Prostate gland (tissue), 2 donors: ENCODE measurements at regions not wholly inside any gene's neighbourhood (a gene's known extent, or its start where the extent isn't known, plus 50 kb on each side); places are given as distances from the start of the nearest gene placed in this dataset.

Source experiments
- DNase-seq: peaks from one replicate; pipeline ENCODE4 v3.0.0-alpha.2; 2019; ENCODE audit warnings: low spot score
- H3K27ac ChIP-seq, 2 donors: fragments of 200-600 bp; sonication (generic); 2 replicates each; pipeline ENCODE4 v1.5.1; 2017 to 2019
- H3K27me3 ChIP-seq: fragments of 200-600 bp; sonication (generic); replicated peaks from 2 replicates; pipeline ENCODE4 v1.5.1; 2019; ENCODE audit not compliant: insufficient read depth
- H3K36me3 ChIP-seq, 2 donors: fragments of 200-600 bp; sonication (generic); 1 replicate in 1 of 2; 2 replicates in 1 of 2; pipeline versions ENCODE4 v1.5.1 to v1.8.1; 2017 to 2019
- H3K4me1 ChIP-seq: fragments of 200-600 bp; sonication (generic); replicated peaks from 2 replicates; pipeline ENCODE4 v1.5.1; 2019
- H3K4me3 ChIP-seq, 2 donors: fragments of 200-600 bp; sonication (generic); 2 replicates each; pipeline ENCODE4 v1.5.1; 2017 to 2019
- H3K9me3 ChIP-seq: fragments of 200-600 bp; sonication (generic); 2 replicates; pipeline ENCODE4 v1.5.1; 2017
- POLR2A ChIP-seq: fragments of 450-650 bp; IDR thresholded peaks from one replicate; pipeline ENCODE4 v1.6.1; 2016; ENCODE audit warnings: antibody characterized with exemption, mild to moderate bottlenecking
- POLR2AphosphoS5 ChIP-seq: sonication (generic); formaldehyde crosslinking; IDR thresholded peaks from one replicate; pipeline ENCODE4 v1.6.1; 2017; ENCODE audit warnings: antibody characterized with exemption
- WGBS: methylation state at CpG from one replicate; pipeline ENCODE4 v1.1.5; 2018; 5-methylcytosine and 5-hydroxymethylcytosine counted together
- intact Hi-C: fragments of 100-400 bp; cut with DNase I; formaldehyde crosslinking; loops from one replicate; pipeline ENCODE4 v1.14.2; 2022
- TF ChIP-seq, protein P1 (sequence below), 4 experiments: fragments of 200-600 bp in 2 of 4; fragments of 450-650 bp in 2 of 4; sonication (generic) in 2 of 4; IDR thresholded peaks; 1 replicate in 3 of 4; 2 replicates in 1 of 4; pipeline ENCODE4 v1.5.1; 2016 to 2019; ENCODE audit warnings: antibody characterized with exemption in 4 of 4, mild to moderate bottlenecking in 2 of 4, moderate library complexity in 2 of 4

DNA sequence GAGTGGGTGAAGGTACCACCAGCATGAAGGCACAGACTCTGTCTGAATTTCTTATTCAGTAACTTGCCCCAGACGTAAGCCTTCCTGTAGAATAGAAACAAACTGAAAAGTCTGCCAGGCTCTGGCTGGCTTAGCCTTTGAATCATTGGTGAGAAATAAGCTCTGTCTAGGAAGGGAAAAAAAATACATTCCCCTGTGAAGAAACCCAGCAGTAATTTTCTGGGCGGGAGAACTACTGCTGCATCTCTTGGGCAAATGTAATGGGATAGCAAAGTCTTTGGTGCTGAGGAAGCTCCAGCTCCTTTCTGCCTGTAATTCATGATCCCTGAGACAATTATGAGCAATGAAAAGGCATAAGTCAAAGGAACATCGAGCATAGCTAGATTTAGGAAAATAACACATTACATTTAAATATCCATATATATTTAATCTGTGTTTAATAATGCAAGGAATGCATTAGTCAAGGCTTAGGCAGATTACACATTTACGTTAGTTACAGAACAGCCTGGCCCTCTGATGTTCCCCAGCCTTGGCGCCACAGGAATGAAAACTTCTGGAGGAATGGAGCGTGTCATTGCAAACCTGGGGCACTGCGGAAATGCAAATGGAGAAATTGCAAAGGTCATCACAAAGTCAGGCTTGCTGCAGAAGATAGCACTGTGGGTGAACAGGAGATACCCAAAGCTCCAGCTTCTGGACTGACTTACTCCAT is 216.3 kb upstream of the CAMK1G start:
- Histone ChIP-seq H3K36me3 (no peaks in the 10 kb centered on the region), H3K9me3 (no peaks in the 10 kb centered on the region), H3K4me3 (no peak overlapping the region), H3K27ac (peak overlapping the region in 1 of 2 donors; percentile 24), H3K4me1 (no peaks in the 10 kb centered on the region), H3K27me3 (no peaks in the 10 kb centered on the region)
- TF ChIP-seq, protein P1, sequence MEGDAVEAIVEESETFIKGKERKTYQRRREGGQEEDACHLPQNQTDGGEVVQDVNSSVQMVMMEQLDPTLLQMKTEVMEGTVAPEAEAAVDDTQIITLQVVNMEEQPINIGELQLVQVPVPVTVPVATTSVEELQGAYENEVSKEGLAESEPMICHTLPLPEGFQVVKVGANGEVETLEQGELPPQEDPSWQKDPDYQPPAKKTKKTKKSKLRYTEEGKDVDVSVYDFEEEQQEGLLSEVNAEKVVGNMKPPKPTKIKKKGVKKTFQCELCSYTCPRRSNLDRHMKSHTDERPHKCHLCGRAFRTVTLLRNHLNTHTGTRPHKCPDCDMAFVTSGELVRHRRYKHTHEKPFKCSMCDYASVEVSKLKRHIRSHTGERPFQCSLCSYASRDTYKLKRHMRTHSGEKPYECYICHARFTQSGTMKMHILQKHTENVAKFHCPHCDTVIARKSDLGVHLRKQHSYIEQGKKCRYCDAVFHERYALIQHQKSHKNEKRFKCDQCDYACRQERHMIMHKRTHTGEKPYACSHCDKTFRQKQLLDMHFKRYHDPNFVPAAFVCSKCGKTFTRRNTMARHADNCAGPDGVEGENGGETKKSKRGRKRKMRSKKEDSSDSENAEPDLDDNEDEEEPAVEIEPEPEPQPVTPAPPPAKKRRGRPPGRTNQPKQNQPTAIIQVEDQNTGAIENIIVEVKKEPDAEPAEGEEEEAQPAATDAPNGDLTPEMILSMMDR (IDR thresholded peaks at IDR 0.05): no peak
- TF ChIP-seq POLR2A: no peak
- no peak for TF ChIP-seq POLR2AphosphoS5
- no peak for DNase-seq
- WGBS: 65% methylated on average over 7 of the region's 7 CpGs
- intact Hi-C loops: no loop called here

DNA sequence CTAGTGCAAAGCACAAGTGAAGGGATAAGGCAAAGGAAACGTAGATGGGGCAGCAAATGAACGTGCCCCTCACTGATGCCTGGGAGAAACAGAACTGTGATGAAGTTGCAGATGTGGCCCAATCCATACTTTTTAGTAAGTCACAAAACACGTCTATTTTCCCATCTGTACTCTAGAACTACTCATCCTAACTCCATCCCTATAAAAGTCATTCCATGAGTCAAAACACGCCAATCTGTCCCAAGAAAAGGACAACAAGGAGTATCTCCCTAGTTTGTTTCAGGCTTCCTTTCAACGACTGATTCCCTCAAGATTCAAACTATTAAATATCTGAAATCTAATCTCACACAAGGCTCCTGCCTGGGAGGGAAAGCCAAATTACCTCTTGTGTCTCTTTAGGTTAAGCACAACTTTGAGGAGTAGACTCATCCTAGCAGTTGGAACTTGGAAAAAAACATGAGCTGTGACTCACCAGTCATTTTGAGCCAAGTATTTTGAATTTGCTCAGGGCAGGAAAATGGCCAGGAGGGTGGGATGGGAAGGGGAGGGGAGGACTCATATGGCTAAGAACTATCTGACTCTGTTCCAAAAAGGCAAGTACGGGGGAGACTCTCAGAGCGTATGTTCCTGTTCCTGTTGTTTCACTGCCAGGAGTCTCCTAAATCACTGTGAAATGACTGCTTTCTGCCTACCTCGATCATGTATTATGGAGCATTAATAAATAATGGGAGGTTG is 214.5 kb upstream of the CAMK1G start:
- DNase-seq: peak; percentile 74
- 27% methylated on average over 8 of the region's 8 CpGs for WGBS
- H3K4me1 ChIP-seq: no peaks in the 10 kb centered on the region
- no peak overlapping the region for H3K4me3 ChIP-seq
- H3K27ac ChIP-seq: peak overlapping the region; percentile 40 to 62
- TF ChIP-seq, protein P1 (IDR thresholded peaks at IDR 0.05): no peak
- TF ChIP-seq POLR2AphosphoS5: peak; percentile 74
- no peak for TF ChIP-seq POLR2A
- intact Hi-C loops: no loop called here
- H3K9me3 ChIP-seq: no peaks in the 10 kb centered on the region
- no peaks in the 10 kb centered on the region for H3K27me3 ChIP-seq
- no peaks in the 10 kb centered on the region for H3K36me3 ChIP-seq

DNA sequence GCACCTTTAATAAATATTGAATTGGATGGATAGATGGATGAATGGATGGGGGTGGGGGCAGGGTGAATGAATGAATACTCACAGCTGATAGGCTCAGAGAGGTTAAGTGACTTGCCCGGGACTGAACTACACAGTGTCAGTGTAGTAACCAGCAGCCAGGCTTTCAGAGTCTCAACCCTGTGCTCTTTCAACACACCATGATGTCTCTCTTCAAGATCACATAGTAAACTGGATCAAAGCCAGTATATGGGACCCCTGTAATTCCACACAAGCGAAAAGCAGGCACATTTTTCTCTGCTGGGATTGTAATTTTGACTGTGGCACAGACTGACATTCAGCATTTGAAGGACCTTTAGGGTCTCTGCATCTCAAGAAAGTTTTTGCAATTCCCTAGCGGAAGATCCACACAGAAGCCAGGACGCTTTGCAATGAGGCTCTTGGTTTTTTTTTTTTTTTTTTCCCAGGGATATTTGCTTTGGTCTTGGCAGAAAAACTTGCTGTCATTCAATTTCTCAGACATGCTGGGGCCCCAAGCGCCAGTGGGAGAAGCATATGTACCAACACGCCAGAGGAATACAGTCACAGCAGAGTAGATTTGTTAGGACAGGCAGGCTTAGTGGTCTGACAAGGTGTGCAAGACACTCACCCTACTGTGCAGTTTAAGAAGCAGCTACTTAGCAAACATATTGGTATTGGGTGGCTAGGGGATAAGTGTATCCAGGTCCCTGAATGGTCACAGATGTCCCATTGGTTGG is 213.1 kb upstream of the CAMK1G start:
- H3K27me3 ChIP-seq: no peaks in the 10 kb centered on the region
- H3K27ac ChIP-seq: peak overlapping the region in 1 of 2 donors; percentile 40
- peak; percentile 34 for TF ChIP-seq POLR2AphosphoS5
- TF ChIP-seq, protein P1 (IDR thresholded peaks at IDR 0.05): no peak
- TF ChIP-seq POLR2A: no peak
- DNase-seq: peak; percentile 60
- no peak overlapping the region for H3K4me3 ChIP-seq
- intact Hi-C loops: no loop called here
- no peaks in the 10 kb centered on the region for H3K36me3 ChIP-seq
- 56% methylated on average over 6 of the region's 6 CpGs for WGBS
- H3K4me1 ChIP-seq: no peaks in the 10 kb centered on the region
- H3K9me3 ChIP-seq: no peaks in the 10 kb centered on the region

DNA sequence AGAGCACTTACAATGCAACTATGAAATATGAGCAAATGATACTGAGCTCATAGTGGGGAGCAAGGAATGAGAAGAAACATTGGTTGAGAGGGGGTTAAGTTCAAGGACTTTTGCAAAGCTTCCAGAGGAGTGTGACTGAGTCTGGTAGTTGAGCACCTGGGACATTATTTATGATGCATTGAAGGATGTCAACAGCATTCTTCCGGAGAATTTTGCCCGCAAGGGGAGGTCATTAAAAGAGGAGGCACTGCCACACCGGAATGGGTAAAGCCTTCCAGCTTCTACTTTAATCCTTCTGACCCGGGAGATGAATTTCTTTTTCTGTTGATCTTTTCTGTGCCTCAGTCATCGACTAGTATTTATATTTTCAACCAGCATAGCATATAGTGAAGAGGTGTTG is 208.4 kb upstream of the CAMK1G start:
- 46% methylated on average over 5 of the region's 5 CpGs for WGBS
- Histone ChIP-seq H3K4me1 (no peaks in the 10 kb centered on the region), H3K4me3 (no peak overlapping the region), H3K27me3 (no peaks in the 10 kb centered on the region), H3K9me3 (no peaks in the 10 kb centered on the region), H3K36me3 (no peaks in the 10 kb centered on the region), H3K27ac (no peak overlapping the region)
- TF ChIP-seq, protein P1 (IDR thresholded peaks at IDR 0.05): no peak
- TF ChIP-seq POLR2AphosphoS5 (no peak), POLR2A (no peak)
- intact Hi-C loops: no loop called here
- DNase-seq: no peak
